SK-N-SH (cell line): ENCODE measurements at regions not wholly inside any gene's neighbourhood (a gene's known extent, or its start where the extent isn't known, plus 50 kb on each side); places are given as distances from the start of the nearest gene placed in this dataset.

ENCODE experiments used
- CHD2 ChIP-seq: fragments of 150-350 bp; IDR thresholded peaks from 2 replicates; pipeline ENCODE4 v1.6.1; 2018; ENCODE audit warnings: low read length; ENCODE audit not compliant: partially characterized antibody
- CTCF ChIP-seq: fragments of 200-600 bp; sonication (generic); IDR thresholded peaks from 2 replicates; pipeline ENCODE4 v1.6.1; 2017; ENCODE audit warnings: antibody characterized with exemption, mild to moderate bottlenecking, moderate library complexity
- EP300 ChIP-seq, 2 experiments: IDR thresholded peaks; 2 replicates each; pipeline versions ENCODE4 v1.4.0 to v1.6.1; 2012; ENCODE audit warnings: borderline replicate concordance in 1 of 2, low read depth in 1 of 2, low read length in 1 of 2
- EZH2phosphoT487 ChIP-seq: fragments of 200-600 bp; sonication (generic); IDR thresholded peaks from 2 replicates; pipeline ENCODE4 v1.6.1; 2017; ENCODE audit warnings: low read depth, mixed run types, mild to moderate bottlenecking, antibody characterized with exemption, moderate library complexity, borderline replicate concordance
- MAX ChIP-seq: IDR thresholded peaks from 2 replicates; pipeline ENCODE4 v1.4.0; 2012; ENCODE audit warnings: low read depth
- MEF2A ChIP-seq: IDR thresholded peaks from 2 replicates; pipeline ENCODE4 v1.4.0; 2012; ENCODE audit warnings: low read depth, borderline replicate concordance
- PBX3 ChIP-seq: IDR thresholded peaks from 2 replicates; pipeline ENCODE4; 2012
- POLR2AphosphoS5 ChIP-seq: IDR thresholded peaks from 2 replicates; pipeline ENCODE4 v1.6.1; 2012; ENCODE audit warnings: low read depth, low read length
- REST ChIP-seq: IDR thresholded peaks from 2 replicates; pipeline ENCODE4 v1.6.1; 2012; ENCODE audit warnings: mild to moderate bottlenecking, low read depth, low read length, moderate library complexity
- RFX5 ChIP-seq: IDR thresholded peaks from 2 replicates; pipeline ENCODE4 v1.6.1; 2012; ENCODE audit warnings: mild to moderate bottlenecking, improper control_type of control experiment, low read length
- RXRA ChIP-seq: IDR thresholded peaks from 2 replicates; pipeline ENCODE4 v1.4.0; 2012; ENCODE audit warnings: low read depth, mild to moderate bottlenecking, borderline replicate concordance
- ZBTB33 ChIP-seq: IDR thresholded peaks from 2 replicates; pipeline ENCODE4 v1.4.0; 2012; ENCODE audit warnings: low read depth, borderline replicate concordance

- TF ChIP-seq EZH2phosphoT487 (no peak), RXRA (no peak), CTCF (no peak), POLR2AphosphoS5 (no peak), PBX3 (no peak), CHD2 (no peak), MAX (no peak), EP300 (IDR thresholded peaks at IDR 0.05; ENCODE audit: borderline replicate concordance in 1 of 2, low read depth in 1 of 2, low read length in 1 of 2) (no peak), MEF2A (no peak), RFX5 (no peak), REST (no peak), ZBTB33 (no peak)
Observed at GRCh38 chr15:26132811-26133210, 269.7 kb upstream of the ATP10A start.
